GM21825 (cell line): ENCODE measurements at regions not wholly inside any gene's neighbourhood (a gene's known extent, or its start where the extent isn't known, plus 50 kb on each side); places are given as distances from the start of the nearest gene placed in this dataset.

ENCODE experiments used
- ATAC-seq: cut with Tn5 transposase; IDR thresholded peaks from one replicate; pipeline ENCODE4 v1.9.1; 2021; ENCODE audit warnings: mild to moderate bottlenecking, moderate library complexity; ENCODE audit not compliant: unreplicated experiment

DNA sequence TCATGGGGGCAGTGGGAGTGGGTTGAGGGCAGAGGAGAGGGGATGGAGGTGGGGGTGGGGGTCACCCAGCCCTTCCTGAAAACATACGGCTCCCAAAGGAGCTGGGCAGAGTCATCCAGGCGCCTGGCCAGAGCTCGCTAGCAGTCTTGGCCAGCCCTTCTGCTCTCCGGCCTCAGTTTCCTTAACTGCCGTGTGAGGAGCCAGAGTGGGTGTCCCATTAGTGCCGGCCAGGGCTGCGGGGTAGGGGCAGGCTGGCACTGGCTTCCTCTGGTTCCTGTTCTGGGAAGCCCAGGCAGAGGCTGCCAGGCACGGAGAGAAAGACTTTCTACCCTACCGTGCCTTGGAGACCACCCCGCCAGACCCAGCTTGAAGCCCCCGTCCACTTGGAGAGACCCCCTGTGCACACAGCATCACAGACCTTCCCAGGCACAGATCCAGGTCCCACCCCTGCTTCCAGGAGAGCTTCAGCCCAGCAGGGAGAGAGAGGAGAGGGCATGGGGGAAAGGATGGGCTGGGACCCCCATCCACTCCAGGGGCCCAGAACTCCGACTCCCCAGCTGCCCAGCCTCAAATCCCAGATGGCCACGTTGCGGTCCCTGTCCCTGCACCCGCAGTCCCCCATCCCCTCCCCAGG, 93.3 kb downstream of the RFLNA start:
- no peak for ATAC-seq

DNA sequence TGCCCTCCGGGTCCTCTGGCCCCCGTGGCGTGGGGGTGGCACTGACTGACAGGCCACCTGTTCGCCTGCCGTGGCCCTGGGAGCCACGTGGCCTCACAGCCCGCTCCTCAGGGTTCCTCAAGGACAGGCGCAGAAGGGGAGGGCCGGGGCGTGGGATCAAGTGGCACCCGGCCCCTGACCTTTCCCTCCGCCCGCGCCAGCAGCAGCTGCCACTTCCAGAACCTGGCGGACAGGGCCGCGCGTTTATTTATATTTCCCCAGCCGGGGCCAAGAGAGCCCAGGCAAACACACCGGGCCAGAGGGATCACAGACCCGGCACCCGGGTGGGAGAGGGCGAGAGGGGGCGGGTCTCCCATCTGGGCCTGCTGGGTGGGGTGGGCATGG, 92.6 kb downstream of the RFLNA start:
- no peak for ATAC-seq

DNA sequence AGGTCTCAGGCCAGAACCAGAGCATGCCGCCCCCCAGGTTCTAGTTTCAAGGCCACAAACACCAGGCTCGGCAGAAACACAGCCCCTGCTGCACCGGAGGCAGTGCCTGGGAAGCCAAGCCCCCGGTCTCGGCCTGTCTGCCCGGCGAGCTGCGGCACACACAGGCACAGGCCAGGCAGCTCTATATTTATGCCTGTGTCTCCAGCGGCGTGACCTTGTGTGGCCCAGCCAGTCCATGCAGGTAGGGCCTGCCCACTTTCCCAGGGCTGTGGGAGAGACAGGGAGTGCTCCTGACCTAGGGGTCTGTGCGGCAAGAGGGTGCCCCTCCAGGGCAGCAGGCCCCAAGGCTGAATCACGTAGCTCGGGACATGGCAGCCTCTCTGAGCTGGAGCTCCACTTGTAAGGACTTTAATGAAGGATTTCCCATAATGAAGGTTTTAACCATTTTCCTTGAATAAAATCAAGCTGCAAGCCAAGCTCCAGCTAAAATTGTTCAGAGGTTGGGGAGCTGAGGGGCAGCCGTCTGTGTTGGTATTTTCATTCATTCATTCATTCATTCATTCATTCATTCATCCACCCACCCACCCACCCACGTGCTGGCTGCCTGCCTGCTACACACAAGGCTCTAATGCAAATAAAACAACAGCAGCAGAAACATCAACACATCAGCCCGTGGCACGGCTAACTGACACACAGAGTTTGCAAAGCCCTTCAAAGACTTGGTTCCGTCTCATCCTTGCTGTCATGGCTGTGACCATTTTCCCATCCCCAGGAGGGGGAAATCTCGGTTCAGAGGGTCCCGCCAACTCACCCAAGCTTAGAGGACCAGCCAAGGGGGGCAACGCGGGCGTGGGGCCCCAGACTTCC, 92.0 kb downstream of the RFLNA start:
- no peak for ATAC-seq

DNA sequence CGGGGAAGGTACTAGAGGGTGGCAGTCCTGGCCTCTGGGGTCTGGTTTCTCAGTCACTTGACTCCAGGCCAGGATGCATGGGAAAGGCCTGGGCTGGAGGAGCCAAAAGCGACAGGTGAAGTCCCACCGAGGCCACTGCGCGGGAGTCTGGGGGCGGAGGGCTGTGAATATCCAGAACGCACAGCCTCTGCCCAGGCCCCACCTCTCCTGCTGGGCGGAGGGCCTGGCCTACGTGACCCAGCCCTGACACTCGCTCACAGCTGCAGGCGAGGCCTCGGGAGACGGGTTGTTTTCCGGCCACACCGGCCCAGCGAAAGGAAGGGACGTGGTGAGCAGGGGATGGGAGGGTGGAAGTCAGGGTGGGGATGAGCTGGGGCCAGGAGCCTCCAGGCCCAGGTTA, 91.2 kb downstream of the RFLNA start:
- ATAC-seq: no peak

DNA sequence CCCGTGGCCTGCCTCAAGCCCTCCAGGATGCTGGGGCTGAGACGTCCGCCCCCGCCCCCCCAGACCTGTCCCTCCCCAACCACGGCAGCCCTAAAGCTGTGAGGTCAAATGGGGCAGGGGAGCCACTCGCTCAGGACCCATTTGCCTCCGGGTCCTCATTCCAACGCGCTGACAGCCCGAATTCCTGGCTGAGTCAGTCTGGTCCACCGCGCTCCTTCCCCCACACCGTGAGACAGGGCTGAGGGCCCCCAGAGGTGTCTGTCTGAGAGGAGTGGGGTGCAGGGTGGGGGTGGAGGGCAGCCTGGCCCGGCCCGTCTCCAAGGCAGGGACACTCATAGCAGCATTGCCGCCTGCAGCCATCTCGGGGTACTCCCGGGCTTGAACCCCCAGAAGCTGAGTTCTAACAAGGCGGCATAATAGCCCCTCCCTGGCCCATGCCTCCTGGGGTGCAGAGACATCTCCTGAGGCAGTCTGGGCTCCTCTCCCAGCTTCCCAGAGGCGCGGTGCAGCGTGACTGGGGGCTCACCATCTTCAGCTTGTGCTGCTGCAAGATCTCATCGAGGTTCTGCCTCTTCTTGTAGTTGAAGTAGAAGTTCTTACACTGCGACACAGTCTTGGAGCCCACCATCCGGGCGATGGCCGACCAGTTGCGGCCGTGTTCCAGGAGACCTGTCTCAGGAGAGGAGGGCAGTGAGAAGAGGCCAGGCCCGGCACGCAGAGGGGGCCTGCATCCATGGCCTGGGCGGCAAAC, 90.5 kb downstream of the RFLNA start:
- no peak for ATAC-seq

DNA sequence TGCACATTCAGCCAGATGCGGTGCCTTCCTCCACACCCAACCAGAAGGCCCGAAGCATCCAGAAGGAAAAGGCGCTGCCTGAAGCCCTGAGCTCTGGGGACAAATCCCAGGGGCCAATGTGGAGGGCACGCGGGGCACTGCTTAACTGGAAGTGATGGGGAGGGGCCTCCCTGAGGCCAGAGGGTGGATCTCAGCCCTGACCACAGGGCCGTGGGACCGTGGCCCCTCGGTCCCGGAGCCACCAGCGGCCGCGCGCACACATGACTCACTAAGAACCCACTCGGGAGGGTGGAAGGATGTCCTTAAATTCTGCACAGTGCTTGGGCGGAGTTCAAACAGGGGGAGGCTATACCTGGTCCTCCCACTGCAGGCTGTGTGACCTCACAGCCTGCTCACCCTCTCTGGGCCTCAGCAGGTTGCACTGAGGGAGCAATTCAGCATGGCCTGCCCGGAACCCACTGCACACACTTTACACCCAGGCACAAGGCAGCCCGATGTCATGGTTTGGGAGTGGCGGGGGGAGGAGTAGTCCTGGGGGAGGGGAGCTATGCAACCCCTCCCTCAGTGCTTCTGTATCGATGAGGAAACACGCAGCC, 89.5 kb downstream of the RFLNA start:
- ATAC-seq: no peak

DNA sequence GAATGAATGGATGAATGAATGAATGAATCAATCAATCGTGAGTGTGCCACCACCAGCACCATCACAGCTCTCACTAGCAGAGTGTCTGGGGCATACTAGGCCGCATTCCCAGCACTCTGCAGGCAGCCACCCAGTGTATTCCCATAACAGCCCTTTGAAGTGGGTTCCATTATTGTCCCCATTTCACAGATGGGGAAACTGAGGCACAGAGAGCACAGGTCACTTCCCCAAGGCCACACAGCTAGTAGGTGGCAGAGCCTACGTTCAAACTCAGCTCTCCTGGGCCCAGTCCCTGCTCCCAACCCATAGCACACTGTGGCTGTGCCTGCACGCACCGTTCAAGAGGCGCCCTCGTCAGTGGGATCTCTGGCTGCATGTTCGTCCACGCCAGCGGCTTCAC, 88.1 kb downstream of the RFLNA start:
- no peak for ATAC-seq

DNA sequence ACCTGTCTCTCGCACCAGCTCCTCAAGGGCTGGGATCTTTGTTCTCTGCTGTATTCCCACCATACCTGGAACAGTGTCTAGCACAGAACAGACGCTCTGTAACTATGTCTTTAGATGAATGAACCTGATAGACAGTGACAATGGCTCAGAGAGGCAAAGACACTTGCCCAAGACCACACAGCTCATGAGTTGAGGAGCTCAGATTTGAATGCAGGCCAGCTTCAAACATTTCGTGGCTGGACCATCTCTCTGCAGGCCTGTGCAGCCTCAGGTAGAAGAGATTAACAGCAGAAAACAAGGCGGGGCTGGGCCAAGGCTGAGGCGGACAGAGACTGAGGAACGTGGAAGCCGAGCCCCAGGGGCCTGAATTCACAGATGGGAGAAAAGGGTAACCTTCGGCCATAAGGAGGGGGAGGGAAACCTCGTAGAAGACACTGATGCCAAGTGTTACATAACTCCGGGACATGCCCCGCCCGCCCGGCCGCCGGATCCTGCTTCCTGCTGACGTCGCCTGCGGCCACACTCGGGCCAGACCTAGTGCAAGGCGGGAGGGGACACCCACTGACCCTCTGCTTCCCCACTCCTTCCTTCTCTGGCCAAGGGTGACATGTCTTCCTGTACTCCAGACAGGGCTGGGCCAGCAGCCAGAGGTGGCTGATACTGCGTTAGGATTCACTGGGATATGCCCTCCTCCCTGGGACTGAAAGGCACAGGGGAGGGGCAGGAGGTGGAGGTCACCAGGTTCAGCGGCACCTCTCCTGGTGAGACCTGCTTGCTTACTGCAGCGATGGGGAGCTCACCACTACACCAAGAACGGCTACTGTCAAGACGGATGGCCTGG, 86.8 kb downstream of the RFLNA start:
- ATAC-seq: no peak

DNA sequence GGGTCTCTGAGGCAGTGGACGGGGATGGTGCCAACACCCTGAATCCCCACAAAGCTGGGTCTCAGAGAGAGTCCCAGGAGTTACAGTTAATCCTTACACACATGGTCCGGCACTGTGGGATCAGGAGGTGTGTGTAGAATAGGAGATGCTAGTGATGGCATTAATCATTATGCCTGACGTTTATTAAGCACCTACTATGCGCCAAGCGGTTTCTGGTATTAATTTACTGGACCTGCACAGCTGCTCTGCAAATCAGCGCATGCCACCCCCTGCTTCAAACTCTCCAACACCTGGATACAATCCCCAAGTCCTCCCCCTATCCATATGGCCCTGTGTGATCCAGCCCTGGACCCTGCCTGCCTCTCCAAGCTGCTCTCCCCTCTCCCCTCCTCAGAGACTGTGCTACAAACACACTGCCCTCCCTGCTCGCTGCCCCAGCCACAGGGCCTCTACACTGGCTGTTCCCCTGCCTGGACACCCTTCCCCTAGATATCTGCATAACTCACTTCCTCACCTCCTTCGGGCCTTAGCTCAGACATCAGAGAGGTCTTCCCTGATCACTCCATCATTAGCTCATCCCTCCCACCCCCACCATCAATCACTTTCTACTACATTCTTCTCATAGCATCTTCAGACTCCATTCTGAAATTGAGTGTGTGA, 86.0 kb downstream of the RFLNA start:
- ATAC-seq: no peak

DNA sequence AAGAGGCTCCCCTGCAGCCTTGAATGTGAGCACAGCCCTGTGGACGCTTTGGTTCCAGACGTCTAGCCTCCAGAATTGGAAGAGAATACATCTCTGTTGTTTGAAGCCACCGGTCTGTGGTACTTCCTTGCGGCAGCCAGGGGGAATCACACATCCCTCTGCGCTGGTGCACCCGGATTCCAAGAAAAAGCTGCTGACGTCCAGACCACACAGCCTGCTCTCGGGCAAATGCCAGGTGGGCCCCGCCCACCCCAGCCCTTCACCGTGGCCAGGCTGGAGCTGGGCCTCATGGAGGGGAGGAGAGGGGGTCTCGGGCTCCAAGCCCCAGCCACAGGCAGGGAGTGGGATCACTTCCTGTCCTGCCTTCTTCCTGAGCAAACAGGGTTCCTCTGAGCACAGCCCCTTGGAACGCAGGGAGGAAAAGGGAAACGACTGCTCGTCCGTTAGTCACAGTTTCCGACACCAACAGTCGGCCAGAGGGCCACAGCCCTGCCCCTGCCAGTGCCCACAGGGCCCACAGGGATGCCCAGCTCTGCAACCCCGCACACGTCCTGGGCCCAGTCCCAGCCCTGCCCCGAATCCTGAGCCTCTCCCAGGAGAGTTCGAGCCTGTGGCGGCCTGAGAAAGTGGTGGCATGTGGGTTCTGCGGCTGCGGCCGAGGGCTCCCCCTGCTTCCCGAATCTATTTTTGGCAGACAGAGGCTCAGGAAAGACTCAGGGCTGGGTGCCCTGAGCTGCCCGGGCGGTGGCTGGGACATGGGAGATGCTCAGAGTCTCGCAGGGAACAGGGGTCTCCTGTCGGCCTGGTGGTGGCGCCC, 85.3 kb downstream of the RFLNA start:
- ATAC-seq: no peak

DNA sequence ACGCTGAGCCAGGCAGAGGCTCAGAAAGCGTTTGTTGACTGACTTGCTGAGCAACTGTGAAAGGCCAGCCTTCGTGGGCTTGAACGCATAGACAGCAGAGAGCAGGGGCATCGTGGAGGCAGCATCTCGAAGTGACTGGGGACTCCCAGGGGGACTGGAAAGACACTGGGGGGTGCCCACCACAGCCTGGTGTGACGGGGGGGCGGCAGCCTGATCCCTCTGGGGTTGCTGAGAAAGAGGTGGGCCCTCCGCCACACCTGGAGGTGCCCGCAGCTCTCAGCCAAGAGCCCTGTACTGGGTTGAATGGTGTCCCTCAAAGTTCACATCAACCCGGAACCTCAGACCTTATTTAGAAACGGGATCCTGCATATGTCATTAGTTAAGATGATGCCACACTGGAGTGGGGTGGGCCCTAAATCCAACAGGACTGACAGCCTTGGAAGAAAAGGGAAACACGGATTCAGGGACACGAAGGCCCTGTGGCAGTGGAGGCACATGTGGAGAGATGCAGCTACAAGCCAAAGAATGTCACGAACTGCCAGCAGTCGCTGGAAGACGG, 84.6 kb downstream of the RFLNA start:
- no peak for ATAC-seq

DNA sequence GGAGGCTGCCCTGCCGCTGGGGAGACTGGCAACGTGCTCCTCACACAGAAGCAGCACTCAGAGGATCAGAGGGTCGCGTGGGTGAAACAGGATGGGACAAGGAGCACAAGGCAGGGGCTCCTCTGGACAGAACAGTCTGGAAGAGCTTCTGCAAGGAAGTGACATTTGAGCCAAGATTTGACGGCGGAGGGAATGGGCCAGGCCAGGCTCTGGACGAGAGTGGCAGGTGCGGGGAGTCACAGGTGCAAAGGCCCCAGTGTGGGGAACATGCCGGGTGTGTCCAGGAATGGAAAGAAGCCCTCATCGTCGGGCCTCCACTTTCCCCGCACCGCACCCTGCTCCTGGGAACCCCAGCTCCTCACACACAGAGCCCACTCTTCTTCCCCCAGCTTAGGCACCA, 84.0 kb downstream of the RFLNA start:
- no peak for ATAC-seq

DNA sequence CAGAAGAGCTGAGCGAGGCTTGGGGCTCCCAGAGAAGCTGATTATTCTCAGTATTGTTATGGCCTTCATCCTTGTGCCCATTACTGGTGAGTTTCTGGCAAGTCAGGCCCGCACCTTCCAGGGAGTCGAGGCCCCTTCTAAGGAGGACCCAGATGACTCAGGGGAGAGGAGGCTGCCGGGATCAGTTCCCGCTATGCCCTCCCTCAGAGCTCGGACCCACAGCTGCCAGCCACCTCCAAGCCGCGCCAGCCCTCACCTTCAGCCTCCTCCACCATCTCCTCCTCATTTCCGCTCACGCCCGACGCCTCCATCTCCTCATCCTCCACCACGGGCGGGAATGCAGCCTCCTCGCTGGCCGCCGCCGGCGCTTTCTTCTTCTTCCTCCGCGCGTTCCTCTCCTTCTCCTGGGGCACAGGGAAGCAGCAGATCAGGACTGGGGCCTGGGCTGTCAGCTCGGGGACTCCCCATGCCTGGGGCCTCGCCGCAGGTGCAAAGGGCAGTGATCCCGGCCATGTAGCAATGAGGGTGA, 83.2 kb downstream of the RFLNA start:
- ATAC-seq: no peak

DNA sequence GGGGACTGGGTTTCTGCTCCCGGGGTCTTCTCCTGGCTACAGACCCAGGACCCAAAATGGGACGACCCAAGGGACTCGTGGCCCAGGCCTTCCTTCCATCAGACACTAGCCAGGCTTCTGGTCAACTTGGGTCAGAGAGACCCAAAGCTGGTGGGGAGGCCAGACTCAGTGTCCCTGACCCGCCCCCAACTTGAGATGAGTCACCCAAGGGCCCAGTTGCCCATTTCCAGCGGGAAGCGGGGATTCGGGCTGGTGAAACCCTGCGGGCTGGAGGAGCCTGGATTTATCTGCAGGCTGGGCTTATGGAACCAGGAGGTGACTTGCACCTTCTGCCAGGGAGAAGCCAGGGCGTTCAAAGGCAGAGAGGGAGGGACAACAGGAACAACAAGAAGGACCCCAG, 81.5 kb downstream of the RFLNA start:
- no peak for ATAC-seq

DNA sequence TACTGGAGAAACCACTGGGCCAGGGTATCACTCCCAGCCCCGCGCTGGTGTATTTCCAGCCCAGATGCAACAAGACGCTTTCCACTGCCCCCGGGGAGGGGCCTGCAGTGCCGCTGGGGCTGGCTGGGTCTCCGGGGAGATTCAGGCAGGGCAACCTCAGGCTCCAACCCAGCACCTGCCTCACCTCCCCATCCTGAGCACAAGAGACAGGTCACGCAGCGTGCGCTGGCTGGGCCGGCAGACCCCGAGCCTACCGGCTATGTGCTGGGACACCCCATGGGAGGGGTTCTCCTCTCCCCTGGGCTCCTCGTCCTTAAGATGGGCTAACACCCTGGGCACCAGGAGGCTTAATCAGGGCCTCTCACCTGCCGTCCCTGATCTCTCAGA, 80.9 kb downstream of the RFLNA start:
- ATAC-seq: no peak

DNA sequence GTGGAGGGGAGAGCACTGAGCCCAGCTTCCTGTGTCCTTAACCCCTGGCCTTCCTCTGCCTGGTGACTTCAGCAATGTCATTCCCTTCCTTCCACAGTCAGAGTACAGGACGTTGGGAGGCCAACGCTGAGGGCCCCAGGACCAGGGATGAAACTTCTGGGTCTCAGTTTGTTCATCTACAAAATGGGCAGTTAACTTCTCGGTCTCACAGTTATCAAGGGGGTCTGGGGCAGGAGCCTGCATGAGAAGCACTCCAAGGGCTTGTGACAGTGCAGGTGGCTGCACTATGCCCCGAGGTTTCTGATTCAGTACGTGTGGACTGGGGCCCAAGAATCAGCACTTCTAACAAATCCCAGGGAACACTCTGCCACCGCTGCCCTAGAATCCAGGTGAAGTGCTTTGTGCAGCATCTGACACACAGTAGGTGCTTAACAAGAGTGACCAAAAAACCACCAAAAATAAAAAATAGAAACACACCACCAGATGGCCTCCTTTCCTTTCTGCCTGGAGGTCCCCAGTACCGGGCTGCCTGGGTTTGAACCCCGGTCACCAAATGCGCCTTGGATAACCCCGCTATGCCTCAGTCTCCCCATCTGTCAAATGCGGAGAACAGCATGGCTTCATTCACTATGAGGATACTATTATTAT, 80.4 kb downstream of the RFLNA start:
- no peak for ATAC-seq

DNA sequence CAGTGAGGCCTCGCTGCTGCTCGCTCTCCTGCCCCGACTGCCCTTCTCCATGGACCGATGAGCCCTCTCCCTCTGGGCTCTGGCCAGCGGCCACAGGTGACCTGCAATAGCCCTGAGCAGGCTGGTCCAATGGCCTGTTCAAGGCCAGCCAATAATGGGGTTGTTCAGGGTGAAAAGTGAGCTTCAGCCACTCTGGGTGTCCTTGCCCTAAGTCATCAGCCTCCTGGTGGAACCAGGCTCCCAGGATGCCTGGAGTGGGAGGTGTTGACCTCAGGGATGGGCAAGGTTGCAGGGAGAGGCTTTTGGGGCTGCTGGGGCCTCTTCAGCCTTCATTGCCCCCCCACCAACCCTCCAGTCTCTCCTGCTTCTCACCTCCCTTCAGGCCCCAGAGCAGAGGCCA, 79.7 kb downstream of the RFLNA start:
- ATAC-seq: no peak

DNA sequence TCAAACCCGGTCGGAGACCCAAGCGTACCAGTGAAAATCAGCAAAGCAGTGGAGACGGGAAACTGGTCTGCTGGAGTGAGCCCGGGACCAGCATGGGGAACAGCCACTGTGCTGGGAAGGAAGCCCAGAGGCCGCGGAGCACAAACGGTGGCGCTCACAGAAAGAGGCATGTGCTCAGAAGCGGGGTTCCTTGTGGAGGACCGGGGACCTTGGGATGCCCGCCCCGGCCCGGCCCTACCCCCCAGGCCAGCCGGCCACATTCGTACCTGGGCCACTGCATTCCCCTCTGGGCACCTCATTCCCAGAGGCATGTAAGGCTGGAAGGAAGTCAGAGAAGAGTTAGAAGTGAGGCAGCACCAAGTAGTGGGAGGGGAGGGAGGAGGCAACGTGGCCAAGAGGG, 79.3 kb downstream of the RFLNA start:
- ATAC-seq: no peak
